Fibroblast of skin of right quadriceps (primary cell): ENCODE measurements at regions not wholly inside any gene's neighbourhood (a gene's known extent, or its start where the extent isn't known, plus 50 kb on each side); places are given as distances from the start of the nearest gene placed in this dataset.
"Not testable (repeated sequence)": the region's sequence is repeated elsewhere in the genome, so short reads cannot be mapped to it uniquely, and the experiment has no call there.

Source experiments
- DNase-seq: peaks from one replicate; pipeline ENCODE4 v3.0.0-alpha.2; 2013

- peak; percentile 36 for DNase-seq
Measured at GRCh38 chr12:46546634-46547273, 174.2 kb upstream of the SLC38A2 start.

- not testable (repeated sequence) for DNase-seq
Measured at GRCh38 chr12:46543378-46543795, 170.8 kb upstream of the SLC38A2 start.

DNA sequence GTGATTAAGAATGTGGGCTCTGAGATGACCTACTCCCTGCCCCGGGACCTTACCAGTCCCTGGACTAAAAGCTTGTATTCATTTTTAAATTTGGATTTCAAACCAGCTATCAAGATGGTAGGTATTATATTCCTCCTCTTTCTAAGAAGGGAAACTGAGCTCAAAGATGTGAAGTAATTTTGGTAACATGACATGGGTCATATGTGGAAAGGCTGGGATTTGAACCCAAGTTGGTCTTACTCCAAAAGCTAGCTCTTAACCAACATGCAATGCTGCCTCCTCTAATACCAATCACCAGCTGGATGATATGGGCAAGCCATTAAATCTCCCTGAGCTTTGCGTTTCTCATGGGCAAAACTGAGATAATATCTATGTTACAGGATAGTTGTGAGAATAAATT, 166.4 kb upstream of the SLC38A2 start:
- DNase-seq, result no peak

GRCh38 chr12:46537387-46537955, 164.9 kb upstream of the SLC38A2 start:
- no peak for DNase-seq

DNA sequence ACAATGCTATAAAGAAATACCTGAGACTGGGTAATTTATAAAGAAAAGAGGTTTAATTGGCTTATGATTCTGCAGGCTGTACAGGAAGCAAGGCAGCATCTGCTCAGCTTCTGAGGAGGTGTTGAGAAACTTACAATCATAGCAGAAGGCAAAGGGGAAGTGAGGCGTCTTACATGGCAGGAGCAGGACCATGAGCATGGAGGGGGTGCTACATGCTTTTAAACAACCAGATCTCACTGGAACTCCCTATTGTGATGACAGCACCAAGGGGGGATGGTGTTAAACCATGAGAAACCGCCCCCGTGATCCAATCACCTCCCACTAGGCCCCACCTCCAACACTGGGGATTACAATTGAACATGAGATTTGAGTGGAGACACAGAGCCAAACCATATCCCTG, 163.7 kb upstream of the SLC38A2 start:
- DNase-seq, result peak; percentile 42

DNA sequence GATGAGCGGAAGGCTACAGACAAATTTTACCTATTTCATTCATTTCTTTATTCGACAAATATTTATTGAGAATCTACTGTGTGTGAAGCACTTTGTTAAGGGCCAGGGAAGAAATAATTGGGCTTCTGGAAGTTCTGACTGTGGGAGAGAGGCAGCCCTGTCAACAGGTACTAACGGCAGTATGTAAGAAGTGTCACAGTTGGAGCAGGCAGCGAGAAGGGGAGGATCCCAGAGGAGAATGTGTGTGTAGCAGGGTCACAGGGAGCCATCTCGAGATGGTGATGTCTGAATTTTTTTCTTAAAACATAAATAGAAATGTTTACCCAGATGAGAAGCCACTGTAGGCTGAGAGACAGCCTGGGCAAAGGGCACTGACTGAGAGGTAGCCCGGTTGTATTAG, 163.3 kb upstream of the SLC38A2 start:
- DNase-seq, result no peak

DNA sequence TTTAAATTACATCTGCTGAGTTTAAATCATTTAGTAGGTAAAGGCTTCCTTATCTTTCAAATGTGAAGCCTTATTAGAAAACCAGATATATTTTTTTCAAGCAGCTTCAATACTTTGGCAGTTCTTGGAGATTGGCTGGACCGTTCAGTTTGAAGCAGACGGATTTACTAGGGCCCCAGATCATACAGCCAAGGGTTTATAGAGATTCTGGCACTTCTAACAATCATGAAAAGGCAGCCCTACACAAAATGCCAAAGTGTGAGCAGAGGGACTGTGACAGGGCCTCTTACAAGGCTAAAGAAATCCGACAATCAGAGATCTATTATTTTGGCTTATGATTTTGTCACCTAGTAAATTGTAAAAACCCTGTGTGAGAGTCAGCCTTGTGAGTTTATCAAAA, 162.8 kb upstream of the SLC38A2 start:
- no peak for DNase-seq

DNA sequence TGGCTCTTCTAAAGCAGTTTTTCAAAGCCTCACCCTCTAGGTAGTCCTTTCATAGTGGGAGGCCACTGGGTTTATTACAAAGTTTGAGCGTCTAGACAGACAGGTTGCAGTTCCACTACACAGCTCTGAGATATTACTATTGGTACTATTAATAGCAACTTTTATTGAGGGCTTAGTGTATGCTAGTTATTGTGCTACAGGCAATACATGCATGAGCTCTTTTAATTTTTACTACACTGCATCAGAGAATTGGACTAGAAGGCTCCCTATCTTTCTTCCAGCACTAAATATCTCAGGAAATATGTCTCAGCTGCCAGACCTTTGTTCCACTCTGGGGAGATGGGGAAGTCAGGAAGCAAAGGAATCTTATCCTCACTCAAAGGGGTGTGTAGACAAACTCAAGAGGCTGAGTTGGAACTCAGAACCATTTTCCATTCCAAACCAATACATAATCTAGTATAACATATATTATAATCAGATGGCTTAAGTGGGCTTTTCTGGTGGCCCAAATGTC, 161.8 kb upstream of the SLC38A2 start:
- no peak for DNase-seq

DNA sequence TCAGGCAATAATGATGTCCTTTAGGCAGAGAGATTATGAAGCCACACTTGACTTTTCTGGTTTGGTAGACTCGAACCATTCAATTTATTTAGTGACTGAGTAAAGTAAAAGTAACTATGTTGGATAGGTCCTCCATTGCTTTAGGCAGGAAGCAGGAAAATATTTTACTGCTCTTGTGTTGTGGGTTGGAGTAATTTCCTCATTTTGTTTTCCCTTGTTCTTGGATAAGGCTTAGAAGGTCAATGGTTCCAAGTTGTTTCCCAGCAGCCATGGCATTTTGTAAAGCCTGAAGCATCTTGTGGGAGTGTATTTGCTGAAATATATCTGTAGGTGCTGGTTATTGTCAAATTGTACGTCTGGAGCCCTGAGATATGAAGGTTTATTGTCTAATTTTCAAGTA, 161.2 kb upstream of the SLC38A2 start:
- no peak for DNase-seq

GRCh38 chr12:46531804-46532203, 159.2 kb upstream of the SLC38A2 start:
- no peak for DNase-seq

DNA sequence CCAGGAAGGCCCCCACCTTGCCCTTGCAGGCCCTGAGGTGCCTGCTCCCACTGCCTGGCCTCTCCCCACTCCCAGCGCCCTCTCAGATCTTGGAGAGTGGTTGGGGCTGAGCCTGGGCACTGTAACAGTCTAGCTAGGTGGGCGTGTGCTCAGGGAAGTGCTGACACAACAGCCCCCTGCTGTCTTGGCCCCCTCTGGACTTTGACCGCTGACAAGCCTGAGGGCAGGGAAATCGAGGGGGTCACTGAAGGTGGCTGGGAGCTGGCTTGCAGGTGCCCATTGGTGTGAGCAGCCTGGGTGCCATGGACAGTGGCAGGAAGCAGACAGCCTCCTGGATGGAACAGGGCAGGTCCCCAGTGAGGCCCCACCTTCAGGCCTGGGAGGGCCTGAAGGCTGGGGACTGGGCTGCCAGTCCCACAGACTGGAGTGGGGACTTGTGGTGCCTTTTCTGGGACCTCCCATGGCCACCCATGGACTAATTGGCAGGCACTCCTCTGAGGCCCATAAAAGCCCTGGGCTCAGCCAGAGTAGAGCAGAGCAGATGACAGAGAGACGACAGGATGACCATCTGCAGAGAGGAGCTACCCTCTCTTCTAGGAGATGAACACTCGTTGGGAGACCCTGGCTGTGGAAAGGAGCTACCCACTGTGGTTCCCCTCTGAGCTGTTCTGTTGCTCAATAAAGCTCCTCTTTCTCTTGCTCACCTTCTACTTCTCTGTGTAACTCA, 158.6 kb upstream of the SLC38A2 start:
- no peak for DNase-seq

- no peak for DNase-seq
Measured at GRCh38 chr12:46530373-46531056, 157.9 kb upstream of the SLC38A2 start.

- DNase-seq, result no peak
Measured at GRCh38 chr12:46526233-46526632, 153.7 kb upstream of the SLC38A2 start.

DNA sequence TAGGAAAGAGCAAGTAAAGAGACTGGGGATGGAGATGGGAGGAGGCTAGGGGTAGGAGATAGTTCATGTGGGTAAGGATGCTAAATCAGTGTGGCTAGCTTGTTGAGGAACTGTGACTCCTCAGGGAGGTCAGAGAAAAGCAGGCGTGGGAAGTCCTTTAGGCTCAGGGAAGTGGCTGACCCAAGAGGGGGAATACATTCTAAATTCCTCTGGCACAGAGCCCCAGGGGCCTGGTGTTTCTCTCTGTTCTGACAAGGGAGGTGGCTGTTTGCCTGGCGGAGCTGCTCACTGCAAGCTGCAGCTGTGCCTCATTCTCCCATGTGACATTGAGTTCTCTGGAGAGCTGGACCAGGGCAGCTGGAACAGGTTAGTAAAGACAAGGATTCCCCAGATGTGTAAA, 152.2 kb upstream of the SLC38A2 start:
- peak; percentile 88 for DNase-seq

GRCh38 chr12:46523863-46524770, 151.5 kb upstream of the SLC38A2 start:
- peak; percentile 92 for DNase-seq

DNA sequence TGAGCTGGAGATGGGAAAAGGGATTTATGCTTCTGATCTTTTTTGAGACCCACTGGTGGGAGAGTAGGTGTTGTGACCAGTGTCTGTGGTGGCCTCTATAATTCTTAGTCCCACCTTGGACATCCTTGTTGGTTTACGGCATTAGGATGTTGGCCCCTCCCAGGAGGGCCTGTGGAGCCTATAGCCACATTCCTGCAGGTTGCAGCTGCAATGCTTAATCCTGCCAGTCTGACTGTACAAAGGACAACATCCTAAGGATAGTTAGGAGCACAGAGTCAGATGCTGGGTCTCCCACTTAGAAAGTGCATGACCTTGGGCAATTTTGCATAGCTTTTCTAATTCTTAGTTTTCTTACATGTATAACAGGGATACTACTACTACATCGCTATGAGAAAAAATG, 150.9 kb upstream of the SLC38A2 start:
- DNase-seq, result no peak

DNA sequence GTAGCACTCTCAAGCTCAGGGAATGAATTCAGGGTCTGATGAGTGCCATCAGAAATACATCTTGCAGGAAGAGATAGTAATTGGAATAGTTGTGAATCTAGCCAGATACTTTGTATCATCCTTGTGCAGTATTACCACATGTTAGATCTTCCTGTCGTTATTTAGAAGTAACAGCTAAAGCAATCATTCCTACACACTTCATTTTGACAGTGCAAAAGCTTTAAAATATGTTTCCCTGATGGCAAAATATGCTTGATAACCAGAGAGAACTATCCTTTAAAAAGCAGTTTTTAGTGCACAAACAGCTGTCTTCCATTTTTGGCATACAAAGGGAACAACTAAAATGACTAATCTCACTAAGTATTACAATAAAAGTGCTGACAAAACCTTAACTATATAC, 149.5 kb upstream of the SLC38A2 start:
- DNase-seq, result peak; percentile 59

DNA sequence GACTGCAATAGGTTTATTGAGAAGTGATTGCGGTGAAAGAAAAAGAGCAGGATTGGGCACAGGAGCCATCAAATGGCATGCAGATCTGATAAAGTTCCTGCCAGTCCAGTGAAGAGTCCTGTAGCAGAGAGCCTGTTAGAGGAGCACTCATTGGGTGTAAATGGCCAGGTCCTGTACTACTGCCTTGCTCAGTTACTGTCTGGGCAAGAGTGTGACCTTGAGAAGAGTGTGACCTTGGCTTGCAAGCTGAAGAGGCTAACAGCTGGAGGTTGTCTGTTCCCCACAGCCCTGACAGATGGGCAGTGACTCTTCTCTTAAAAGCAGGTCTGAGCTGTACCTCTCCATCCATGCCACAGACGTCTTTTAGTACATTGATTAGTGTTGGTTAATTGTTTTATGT, 148.6 kb upstream of the SLC38A2 start:
- DNase-seq, result no peak

DNA sequence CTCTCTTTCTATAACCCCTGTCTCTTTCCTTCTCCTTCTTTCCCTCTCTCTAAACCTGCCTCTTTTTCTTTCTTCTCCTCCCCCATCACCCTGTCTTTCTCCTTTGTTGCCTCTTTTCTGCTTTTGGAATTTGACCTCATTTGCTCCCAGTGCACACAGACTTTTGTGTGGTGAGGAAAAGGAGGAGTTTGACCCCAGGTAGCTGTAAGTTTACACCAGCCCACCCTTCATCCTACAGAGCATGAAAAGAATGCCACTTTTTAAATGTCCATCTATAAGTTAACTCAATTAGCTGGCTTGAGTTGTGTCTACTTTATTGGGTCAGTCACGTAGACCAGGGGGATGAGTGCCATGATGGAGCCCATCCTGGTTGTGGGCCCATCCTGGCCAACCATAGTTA, 146.8 kb upstream of the SLC38A2 start:
- DNase-seq, result no peak

DNA sequence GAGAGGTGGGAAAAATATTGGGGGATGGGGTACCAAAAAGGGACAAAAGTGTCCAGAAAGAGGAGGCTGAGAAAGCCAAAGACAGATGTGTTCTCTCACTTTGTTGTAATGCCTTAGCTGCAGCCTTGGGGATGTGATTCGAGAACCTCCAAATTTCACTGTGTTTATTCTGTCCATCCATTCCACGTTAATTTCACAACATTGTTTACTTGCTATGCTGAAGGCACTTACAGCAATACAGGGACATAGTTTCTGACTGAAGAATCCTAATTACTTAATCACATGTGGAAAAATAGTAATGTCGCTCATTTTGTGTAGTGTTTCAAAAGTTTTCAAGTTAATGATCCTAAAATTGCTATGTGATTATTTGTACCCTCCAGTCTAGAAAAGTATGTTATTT, 146.2 kb upstream of the SLC38A2 start:
- no peak for DNase-seq

- no peak for DNase-seq
Measured at GRCh38 chr12:46518169-46518568, 145.6 kb upstream of the SLC38A2 start.

DNA sequence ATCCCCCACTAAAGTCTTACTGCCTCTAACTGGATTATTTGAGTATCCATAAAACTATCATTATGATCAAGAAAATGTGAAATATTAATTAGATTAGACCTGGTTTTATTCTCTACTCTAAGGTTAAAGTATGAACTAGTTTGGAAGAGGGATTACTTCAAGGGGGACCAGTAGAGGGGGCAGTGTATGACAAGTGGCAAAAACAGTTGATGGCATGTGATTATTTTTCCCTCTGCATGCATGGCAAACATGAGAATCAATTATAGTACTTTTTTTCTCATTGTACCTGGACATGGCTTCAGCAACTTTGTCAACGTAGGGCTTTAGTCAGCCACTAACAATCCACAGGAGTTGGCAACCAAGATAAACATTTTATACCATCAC, 145.0 kb upstream of the SLC38A2 start:
- no peak for DNase-seq
